ENCODE measurements at regions not wholly inside any gene's neighbourhood (a gene's known extent, or its start where the extent isn't known, plus 50 kb on each side); places are given as distances from the start of the nearest gene placed in this dataset.

DNA sequence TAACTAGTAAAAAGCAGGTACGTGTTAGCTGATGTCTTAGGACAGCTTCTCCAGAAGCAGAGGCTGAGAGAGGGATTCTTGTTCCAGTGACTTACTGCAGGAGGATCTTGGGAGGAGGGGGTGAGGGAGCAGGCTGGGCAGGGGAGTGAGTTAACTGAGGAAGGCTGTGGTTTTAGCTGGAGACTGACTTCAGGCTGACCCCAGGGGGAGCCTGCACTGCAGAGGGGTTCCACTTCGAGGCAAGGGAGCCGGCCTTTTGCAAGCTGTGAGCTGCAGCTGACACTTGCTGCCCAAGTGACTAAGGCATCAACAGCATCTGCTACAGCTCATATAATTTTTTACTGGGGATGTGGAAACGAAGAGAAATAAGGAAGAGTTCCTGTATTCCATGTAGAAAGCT lies 50.4 kb upstream of the SOD1 start:
- TF ChIP-seq, protein P1, sequence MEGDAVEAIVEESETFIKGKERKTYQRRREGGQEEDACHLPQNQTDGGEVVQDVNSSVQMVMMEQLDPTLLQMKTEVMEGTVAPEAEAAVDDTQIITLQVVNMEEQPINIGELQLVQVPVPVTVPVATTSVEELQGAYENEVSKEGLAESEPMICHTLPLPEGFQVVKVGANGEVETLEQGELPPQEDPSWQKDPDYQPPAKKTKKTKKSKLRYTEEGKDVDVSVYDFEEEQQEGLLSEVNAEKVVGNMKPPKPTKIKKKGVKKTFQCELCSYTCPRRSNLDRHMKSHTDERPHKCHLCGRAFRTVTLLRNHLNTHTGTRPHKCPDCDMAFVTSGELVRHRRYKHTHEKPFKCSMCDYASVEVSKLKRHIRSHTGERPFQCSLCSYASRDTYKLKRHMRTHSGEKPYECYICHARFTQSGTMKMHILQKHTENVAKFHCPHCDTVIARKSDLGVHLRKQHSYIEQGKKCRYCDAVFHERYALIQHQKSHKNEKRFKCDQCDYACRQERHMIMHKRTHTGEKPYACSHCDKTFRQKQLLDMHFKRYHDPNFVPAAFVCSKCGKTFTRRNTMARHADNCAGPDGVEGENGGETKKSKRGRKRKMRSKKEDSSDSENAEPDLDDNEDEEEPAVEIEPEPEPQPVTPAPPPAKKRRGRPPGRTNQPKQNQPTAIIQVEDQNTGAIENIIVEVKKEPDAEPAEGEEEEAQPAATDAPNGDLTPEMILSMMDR (IDR thresholded peaks at IDR 0.05; ENCODE audit: low read depth, low read length, poor library complexity, severe bottlenecking) = no peak
- TF ChIP-seq EZH2phosphoT487 (IDR thresholded peaks at IDR 0.05; ENCODE audit: borderline replicate concordance, low read length) = no peak
